Hepatic stellate cell (primary cell): ENCODE measurements at regions not wholly inside any gene's neighbourhood (a gene's known extent, or its start where the extent isn't known, plus 50 kb on each side); places are given as distances from the start of the nearest gene placed in this dataset.

Experiments used
- DNase-seq: peaks from one replicate; pipeline ENCODE4 v3.0.0; 2011; ENCODE audit warnings: low spot score

GRCh38 chr16:82358161-82358560 lies 188.1 kb upstream of the MPHOSPH6 start:
- no peak for DNase-seq

DNA sequence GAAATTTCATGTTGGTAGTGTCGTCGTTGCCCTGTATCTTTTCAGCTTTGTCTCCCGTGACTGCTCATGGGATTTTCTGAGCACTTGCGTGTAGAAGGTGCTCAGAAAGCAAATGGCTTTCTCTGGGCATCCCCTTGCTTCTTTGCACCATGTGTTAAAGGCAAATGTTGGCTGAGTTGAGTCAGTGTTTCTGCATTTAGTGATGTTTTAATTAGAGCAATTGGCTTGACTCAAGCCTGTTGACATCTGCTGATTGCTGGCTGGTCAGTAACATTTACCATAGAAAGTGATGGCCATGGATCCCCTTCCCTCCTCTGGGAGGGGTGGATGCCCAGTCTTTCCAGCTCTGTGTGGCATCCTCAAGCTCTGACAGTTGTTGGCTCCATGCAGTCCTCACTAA lies 187.2 kb upstream of the MPHOSPH6 start:
- no peak for DNase-seq

DNA sequence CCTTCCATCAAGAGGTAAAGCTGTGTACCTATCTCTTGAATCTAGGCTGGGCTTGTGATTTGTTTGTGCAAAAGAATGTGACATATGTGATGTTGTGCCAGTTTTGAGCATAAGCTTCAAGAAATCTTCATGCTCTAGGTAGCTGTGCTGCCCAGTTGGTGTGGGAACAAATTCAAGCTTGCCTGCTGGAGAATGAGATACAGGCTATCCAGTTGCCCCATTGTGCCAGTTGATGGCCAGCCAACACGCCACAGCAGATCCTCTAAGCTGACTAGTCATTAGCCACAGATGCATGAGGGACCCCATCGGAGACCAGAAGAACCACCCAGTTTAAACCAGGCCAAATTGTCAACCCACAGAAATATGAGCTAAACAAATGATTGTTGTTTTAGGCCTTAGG lies 180.5 kb upstream of the MPHOSPH6 start:
- no peak for DNase-seq

- DNase-seq: no peak
Observed at GRCh38 chr16:82345318-82345717, 175.3 kb upstream of the MPHOSPH6 start.

- DNase-seq: no peak
Observed at GRCh38 chr16:82344157-82344556, 174.1 kb upstream of the MPHOSPH6 start.

DNA sequence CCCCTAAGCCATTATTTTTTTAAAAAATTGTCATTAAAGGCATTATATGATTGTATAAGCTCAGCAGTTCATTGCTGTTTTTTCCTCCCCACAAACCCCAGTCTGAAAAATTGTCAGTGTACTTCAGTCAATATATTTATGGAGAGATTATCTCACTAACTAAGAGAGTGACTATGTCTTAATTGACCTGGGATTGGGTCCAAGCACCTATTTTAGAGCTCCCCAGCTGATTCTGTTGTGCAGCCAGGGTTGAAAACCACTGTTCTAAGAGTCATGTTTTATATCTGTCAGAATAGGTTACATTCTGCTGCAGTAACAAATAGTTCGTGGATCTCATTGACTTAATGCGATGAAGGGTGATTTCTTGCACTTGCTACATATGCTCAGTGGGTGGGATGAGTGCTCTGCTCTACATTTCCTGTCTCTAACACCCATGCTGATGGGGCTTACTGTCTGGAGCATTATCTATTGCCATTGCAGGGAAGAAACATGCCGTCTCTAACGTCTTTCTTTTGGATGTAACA lies 171.2 kb upstream of the MPHOSPH6 start:
- no peak for DNase-seq

DNA sequence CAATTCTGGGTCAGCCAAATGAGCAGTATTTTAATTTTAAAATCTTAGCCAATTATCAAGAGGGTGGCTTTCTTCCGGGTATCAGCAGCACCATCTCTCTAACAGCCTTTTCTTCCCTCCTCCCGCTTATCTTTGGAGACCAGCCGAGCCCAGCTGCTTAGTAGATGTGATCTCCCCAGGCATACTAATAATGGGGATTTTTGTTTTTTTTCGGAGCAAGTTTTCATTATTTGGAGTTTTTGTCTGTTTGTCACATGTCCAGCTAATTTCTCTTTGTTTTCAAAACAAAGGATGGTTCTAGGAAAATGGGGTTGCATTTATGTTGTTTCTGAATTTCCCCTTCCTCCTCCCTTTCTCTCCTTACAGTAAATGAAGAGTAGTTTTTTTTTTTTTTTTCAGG lies 170.5 kb upstream of the MPHOSPH6 start:
- no peak for DNase-seq

GRCh38 chr16:82337355-82337754 lies 167.3 kb upstream of the MPHOSPH6 start:
- no peak for DNase-seq

GRCh38 chr16:82331974-82332750 lies 162.1 kb upstream of the MPHOSPH6 start:
- no peak for DNase-seq

- no peak for DNase-seq
Observed at GRCh38 chr16:82331397-82331796, 161.4 kb upstream of the MPHOSPH6 start.

GRCh38 chr16:82329504-82330192 lies 159.6 kb upstream of the MPHOSPH6 start:
- DNase-seq: no peak

- no peak for DNase-seq
Observed at GRCh38 chr16:82328881-82329469, 159.0 kb upstream of the MPHOSPH6 start.

DNA sequence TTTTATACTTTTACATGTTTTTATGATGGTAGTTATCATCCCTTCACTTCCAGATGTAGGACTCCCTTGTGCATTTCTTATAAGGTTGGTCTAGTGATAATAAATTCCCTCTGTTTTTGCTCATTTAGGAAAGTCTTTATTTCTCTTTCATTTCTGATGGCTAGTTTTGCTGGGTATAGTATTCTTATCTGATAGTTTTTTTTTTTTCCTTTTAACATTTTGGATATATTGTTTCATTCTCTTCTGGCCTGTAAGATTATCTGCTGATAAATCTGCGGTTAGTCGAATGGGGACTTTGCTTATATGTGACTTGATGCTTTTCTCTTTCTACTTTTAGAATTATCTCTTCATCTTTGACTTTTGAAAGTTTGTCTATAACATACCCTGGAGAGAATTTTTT lies 153.1 kb upstream of the MPHOSPH6 start:
- no peak for DNase-seq

- no peak for DNase-seq
Observed at GRCh38 chr16:82322177-82322576, 152.2 kb upstream of the MPHOSPH6 start.

DNA sequence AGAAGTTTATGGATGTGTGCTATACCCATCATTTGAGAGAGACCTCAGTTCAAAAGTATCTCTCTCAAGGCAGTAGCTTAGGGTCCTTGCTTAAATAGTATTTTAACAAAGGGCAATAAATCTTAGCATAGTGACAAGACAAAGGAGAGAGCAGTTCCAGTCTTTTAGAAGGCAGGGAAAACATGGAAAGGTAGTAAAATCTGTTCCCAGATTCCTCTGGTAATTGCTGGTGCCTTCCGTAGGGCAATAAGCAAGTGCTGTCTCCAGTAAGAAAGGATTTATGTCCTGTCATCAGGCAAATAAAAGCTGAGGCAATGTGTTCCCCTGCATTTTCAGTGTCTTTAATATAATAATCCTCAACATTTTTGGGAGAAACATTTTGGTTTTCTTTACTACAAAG lies 149.0 kb upstream of the MPHOSPH6 start:
- no peak for DNase-seq

- no peak for DNase-seq
Observed at GRCh38 chr16:82317411-82318167, 147.6 kb upstream of the MPHOSPH6 start.

DNA sequence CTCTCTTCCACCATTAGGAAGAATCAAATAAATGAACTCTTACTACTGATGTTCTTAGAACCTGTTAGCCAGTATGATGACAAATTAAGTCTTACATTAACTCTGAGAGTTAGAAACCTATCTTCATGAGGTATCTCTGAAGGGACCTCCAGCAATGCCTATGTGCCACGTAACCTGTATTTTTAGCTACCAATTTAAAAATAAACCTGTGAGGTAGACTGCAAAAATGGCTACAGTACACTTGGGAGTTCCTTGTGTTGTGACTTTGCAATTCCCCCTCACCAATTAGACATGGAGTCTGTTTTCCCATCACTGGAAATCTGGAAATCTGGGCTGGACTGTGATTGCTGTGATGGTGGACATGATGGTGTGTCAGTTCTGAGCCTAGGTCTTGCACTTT lies 143.7 kb upstream of the MPHOSPH6 start:
- no peak for DNase-seq

DNA sequence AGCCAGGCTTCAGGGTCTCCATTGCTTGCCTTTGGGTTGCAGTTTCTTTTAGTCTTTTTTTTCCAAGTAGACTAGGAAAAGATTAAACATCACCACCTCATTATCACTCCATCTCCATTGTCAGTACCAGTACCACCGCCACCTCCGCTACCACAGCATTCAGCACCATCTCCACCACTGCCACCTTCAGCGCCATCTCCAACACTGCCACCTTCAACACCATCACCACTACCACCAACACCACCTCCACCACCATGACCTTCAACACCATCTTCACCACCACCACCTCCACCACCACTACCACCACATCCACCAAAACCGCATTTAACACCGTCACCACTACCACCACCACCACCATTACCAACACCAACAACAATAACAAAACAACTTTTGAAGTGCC lies 141.5 kb upstream of the MPHOSPH6 start:
- no peak for DNase-seq

- DNase-seq: no peak
Observed at GRCh38 chr16:82302042-82302727, 132.2 kb upstream of the MPHOSPH6 start.

GRCh38 chr16:82301146-82301755 lies 131.2 kb upstream of the MPHOSPH6 start:
- no peak for DNase-seq

- DNase-seq: no peak
Observed at GRCh38 chr16:82300374-82300951, 130.4 kb upstream of the MPHOSPH6 start.
